Stimulated activated naive CD4-positive, alpha-beta T cell (primary cell): ENCODE measurements at regions not wholly inside any gene's neighbourhood (a gene's known extent, or its start where the extent isn't known, plus 50 kb on each side); places are given as distances from the start of the nearest gene placed in this dataset.
"Not testable (repeated sequence)": the region's sequence is repeated elsewhere in the genome, so short reads cannot be mapped to it uniquely, and the experiment has no call there.

Experiments used
- DNase-seq, 6 experiments: peaks; one replicate each; lab custom pipeline; 2025; lab: John Stamatoyannopoulos, UW

GRCh38 chr2:221997683-221998082 lies 301.1 kb downstream of the PAX3 start:
- DNase-seq: no peak

DNA sequence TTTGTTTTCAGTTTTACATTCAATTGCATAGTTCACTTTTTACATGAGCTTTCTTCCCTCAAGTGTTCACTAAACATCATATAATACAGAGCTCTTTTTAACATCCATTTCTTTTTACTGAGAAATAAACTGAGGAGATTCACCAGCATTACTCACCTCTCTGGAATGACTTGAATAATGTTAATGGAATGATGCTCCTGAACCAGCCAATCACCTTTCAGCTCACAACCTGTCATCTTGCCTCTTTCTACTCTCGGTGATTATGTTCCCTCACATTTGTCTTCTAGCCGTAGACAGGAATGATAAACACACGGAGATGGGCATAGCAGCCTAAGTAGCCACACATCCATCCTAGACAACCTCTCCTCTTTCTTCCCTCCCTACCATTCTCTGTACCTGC lies 301.7 kb downstream of the PAX3 start:
- no peak for DNase-seq

GRCh38 chr2:221994926-221995325 lies 303.9 kb downstream of the PAX3 start:
- DNase-seq: no peak

GRCh38 chr2:221984376-221984775 lies 314.4 kb downstream of the PAX3 start:
- not testable (repeated sequence) for DNase-seq

- DNase-seq: no peak
Observed at GRCh38 chr2:221981912-221982470, 316.8 kb downstream of the PAX3 start.

- no peak for DNase-seq
Observed at GRCh38 chr2:221975151-221975550, 323.6 kb downstream of the PAX3 start.

- DNase-seq: no peak
Observed at GRCh38 chr2:221973902-221974301, 324.9 kb downstream of the PAX3 start.

DNA sequence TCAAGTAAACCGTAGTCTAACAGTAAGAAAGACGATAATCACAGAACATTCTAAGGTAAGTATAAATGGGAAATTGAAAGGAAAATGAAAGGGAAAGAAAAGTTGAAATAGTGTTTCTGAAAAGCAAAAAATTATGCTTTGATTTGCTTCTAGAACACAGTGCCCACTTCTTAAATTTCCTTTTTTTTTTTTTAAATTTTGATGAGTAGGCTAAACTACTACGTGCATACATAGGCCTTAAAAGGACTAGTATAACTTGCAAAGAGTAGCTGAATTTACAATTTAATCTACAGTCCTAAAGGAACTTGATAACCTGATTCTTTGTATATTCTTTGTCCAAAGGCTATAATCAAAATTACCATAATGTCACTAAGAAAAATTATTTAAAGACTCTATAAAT lies 325.3 kb downstream of the PAX3 start:
- no peak for DNase-seq

DNA sequence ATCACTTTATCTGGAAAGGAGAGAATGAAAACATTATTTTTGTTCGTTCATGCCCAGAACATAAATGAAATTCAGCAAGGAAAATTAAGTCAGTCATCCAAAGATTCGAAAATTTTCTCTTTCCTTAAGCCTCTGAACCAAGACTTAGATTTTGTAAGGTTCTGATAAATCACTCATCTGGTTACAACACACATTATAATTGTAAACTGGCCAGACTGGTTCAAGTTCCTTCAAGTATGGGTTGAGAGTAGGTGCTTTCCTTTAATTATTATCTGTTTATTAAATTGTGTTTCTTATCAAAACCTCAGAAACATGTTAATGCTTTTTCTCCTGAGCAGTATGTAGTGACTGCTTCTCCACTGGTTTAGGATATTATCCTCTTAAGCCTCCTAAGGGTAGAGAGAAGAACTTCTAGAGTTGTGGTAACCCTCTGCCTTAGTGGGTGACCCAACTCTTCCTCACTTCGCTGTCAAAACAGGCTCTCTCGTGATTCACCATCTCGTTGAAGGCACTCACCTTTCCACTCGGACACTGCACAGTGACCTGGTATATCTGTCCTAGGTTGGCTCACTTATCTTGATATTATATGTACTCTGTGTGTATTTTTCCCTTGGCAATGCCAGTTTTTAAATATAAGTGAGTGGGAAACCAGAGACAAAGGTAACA lies 325.9 kb downstream of the PAX3 start:
- no peak for DNase-seq

DNA sequence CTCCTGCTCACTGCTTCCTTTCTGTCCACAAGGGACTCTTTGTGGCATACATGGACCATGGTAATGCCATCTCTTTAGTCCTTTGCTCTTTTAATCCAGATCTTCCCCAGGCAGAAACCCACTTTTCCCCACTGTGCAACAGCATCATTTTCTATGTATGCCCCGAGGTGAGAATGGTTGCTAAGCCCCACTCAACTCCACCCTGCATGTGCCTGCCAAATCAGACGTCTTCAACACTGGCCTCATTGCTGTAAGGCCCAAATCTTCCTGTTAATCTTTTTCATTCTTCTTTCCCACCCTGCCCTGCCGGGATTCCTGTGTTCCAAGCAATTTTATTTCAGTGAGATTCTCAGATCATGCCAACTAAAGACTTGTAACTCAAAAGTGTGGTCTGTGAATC lies 328.4 kb downstream of the PAX3 start:
- no peak for DNase-seq

GRCh38 chr2:221969830-221970144 lies 329.0 kb downstream of the PAX3 start:
- no peak for DNase-seq

DNA sequence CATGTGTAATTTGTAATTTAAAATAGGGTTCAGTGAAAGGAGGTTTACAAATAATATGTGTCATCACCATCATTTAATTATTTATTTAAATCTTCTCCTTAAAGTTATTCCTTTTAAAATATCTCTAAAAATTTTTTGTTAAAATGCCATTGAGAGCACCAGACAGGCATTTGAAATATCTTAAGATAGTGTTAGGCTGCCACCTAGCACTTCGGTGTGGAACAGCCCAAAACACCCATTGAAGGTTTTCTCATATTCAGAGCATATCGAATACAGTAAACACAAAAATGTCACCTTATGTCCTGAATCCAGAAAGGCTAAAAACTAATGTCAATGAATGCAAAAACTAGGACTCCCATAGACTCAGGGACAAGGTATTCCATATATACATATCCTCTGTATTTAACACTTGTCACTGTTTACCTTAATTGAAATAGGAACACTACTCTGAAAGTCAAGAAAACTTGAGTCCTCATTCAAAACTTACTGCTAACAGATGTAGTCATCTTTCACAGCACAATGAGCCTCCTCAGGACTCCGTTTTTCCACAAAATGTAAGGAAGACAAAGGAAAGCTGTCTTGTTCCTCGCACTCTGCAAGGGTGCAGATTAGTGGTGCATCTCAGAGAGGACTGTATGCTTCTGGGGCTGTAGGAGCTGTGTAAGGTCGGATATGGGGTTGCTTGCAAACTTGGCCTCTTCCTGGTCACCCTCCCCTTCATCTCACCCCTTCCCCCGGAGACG lies 329.5 kb downstream of the PAX3 start:
- DNase-seq: no peak

- DNase-seq: no peak
Observed at GRCh38 chr2:221962186-221962585, 336.6 kb downstream of the PAX3 start.

DNA sequence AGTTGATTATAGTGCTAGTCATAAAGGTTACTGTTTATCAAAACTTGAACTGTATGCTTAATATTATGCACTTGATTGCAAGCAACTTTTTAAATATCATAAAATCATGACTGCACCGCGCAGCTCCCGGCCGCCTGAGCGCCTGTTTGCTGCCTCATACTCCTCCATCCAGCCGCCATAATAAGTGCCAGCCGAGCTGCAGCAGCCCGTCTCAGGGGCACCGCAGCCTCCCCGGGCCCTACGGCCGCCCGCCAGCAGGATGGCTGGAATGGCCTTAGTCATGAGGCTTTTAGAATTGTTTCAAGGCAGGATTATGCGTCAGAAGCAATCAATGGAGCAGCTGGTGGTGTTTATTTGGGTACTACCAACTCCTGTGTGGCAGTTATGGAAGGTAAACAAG lies 337.2 kb downstream of the PAX3 start:
- no peak for DNase-seq

DNA sequence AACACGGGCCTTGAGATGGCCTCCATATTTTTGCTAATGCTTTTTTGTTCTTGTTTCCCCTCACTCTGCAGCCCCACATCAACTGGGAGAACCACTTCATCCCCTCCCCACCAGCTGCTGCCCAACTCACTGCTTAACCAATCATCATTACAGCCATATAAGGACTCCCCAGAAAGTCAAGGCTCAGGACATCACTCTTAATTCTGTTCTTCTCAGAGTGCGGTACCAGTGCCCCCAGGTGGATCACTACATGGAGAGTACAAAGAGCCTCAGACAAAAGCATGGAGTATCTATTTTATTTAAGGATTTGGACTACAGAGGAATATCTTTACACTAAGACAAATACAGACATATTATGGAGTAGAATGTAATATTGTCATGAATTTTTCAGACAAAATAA lies 340.6 kb downstream of the PAX3 start:
- DNase-seq: no peak

DNA sequence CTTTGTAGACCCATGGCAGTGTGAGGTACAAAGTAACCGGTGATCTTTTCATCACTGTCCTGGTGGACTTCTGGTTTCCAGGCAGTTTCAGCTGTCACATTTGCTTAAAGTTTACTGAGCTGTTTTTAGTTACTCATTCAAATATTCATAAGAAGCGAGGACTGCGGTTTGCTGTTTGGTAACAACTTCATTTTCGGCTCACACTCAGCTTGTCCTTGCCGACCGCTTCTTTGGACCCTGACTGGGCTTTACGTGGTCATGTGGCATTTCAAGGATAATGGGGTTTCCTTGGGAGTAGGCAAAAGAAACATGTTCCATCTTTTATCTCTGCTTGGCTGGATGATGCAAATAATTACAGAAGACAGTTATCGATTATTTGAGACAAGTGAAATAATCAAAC lies 350.7 kb downstream of the PAX3 start:
- no peak for DNase-seq

DNA sequence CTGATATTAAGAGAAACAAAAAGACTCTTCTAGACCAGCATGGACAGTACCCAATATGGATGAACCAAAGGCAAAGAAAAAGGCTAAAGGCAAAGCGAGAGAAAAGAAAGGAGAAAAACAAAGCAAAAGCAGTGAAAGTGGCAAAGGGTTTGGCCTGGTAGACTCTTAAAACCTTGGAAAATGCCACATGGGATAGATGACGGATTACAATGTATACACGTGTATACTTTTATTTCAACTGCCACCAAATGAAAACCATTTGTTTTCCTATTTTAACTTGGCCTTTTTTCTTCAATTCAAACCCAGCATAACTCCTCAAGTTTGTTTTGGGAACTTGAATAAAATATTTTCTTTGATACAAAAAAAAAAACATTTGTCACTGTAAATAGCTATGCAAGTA lies 354.3 kb downstream of the PAX3 start:
- not testable (repeated sequence) for DNase-seq

- no peak for DNase-seq
Observed at GRCh38 chr2:221943076-221943810, 355.6 kb downstream of the PAX3 start.

GRCh38 chr2:221931251-221931991 lies 359.3 kb upstream of the EPHA4 start:
- DNase-seq: no peak

- DNase-seq: no peak
Observed at GRCh38 chr2:221929259-221929658, 357.2 kb upstream of the EPHA4 start.

- no peak for DNase-seq
Observed at GRCh38 chr2:221926327-221926726, 354.2 kb upstream of the EPHA4 start.

DNA sequence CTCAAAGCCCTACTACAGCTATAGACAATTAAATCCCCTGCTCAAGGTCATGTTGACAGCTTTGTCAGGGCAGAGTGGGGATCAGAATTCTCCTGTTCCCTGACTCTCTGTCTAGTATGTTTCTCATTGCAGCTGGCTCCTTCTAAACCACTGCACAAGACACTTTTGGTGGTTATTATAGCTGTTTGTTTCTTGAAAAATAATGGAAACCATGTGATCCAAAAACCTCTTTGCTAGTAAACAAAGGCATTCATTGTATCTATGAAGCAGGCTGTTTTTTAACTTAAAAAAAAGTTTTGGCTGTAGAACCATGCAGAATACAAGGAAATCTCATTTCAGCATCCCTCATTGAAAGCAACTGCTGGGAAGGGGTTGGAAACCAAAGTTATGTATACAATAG lies 352.5 kb upstream of the EPHA4 start:
- no peak for DNase-seq
